VCaP (cell line): ENCODE measurements at regions not wholly inside any gene's neighbourhood (a gene's known extent, or its start where the extent isn't known, plus 50 kb on each side); places are given as distances from the start of the nearest gene placed in this dataset.

ENCODE experiments used
- H3K27ac ChIP-seq: fragments of 450-650 bp; 2 replicates; pipeline ENCODE4 v1.5.1; 2017
- TF ChIP-seq, protein P1 (sequence below): fragments of 450-650 bp; conservative IDR thresholded peaks from 2 replicates; pipeline ENCODE4 v1.5.1; 2017; ENCODE audit warnings: mild to moderate bottlenecking, moderate library complexity

DNA sequence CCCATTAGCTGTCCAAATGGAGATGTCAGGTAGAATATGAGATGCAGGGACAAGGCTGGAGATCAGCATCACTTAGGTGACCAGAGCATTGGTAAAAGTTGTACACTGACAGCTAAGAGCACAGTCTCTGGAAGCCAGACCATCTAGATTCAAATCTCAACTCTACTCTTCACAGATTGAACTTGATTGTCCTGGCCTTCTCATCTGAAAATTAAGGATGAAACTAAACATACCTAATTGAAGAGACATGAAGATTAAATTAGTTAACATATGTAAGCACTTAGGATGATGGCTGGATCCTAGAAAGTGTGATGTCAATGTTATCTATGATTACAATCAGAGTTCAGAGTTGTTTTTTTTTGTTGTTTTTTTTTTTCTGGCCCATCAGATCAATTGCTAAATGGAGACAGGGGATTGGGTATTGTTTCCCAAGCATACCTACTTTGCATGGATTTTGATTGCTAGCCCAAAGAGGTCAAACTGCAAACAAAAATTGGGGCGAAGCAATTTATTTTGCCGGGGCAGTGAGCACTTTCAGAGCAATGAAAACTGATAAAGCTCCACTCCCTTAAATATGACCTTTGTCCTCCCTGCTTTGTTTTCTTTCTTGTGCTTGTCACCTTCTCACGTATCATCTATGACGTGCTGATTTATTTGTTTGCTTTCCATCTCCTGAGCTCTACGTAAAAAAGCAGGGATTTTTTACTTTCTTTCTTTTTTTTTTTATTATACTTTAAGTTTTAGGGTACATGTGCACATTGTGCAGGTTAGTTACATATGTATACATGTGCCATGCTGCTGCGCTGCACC is 217.6 kb upstream of the CPHXL start:
- no peak overlapping the region for H3K27ac ChIP-seq
- TF ChIP-seq, protein P1, sequence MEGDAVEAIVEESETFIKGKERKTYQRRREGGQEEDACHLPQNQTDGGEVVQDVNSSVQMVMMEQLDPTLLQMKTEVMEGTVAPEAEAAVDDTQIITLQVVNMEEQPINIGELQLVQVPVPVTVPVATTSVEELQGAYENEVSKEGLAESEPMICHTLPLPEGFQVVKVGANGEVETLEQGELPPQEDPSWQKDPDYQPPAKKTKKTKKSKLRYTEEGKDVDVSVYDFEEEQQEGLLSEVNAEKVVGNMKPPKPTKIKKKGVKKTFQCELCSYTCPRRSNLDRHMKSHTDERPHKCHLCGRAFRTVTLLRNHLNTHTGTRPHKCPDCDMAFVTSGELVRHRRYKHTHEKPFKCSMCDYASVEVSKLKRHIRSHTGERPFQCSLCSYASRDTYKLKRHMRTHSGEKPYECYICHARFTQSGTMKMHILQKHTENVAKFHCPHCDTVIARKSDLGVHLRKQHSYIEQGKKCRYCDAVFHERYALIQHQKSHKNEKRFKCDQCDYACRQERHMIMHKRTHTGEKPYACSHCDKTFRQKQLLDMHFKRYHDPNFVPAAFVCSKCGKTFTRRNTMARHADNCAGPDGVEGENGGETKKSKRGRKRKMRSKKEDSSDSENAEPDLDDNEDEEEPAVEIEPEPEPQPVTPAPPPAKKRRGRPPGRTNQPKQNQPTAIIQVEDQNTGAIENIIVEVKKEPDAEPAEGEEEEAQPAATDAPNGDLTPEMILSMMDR, result no peak

DNA sequence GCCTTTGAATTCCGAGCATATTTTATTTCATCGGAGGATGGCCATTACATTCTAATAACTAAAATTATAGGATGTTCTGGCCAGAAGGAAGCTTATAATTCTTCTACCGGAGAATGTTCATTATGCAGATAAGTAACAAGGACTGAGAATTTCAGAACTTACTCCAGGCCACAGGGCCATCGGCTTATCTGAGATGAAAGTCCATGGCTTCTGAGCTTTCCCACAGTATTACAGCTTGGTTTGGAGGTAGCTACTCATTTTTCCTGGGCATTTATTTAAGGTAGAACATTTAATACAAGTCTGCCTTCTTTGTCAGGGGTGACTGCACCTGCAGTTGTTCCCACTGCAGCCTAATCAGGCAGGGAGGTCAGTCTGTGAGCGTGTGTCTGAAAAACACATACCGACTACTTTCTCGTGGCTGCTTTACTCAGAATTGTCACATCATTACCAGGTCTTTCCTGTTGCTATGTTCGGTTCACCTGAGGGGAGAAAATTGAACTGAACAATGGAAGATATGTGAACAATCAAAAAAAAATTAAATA is 219.7 kb upstream of the CPHXL start:
- TF ChIP-seq, protein P1, result no peak
- no peak overlapping the region for H3K27ac ChIP-seq

GRCh38 chr16:75947626-75948239 is 221.4 kb upstream of the CPHXL start:
- no peak overlapping the region for H3K27ac ChIP-seq
- TF ChIP-seq, protein P1, result no peak

- TF ChIP-seq, protein P1, result no peak
Observed at GRCh38 chr16:75948441-75948840, 222.2 kb upstream of the CPHXL start.

GRCh38 chr16:75948886-75949285 is 222.6 kb upstream of the CPHXL start:
- TF ChIP-seq, protein P1, result no peak
- H3K27ac ChIP-seq, result no peak overlapping the region

More at GRCh38 chr16:75948441-75948840, 222.2 kb upstream of the CPHXL start:
- H3K27ac ChIP-seq, result no peak overlapping the region

- H3K27ac ChIP-seq, result no peak overlapping the region
- TF ChIP-seq, protein P1, result no peak
Observed at GRCh38 chr16:75952124-75952523, 225.8 kb upstream of the CPHXL start.

GRCh38 chr16:75957870-75958269 is 231.6 kb upstream of the CPHXL start:
- H3K27ac ChIP-seq, result no peak overlapping the region
- TF ChIP-seq, protein P1, result no peak
